HK-2 (cell line): ENCODE measurements at regions not wholly inside any gene's neighbourhood (a gene's known extent, or its start where the extent isn't known, plus 50 kb on each side); places are given as distances from the start of the nearest gene placed in this dataset.

Source experiments
- DNase-seq: peaks from one replicate; pipeline ENCODE4 v3.0.0-alpha.2; 2018; ENCODE audit not compliant: unreplicated experiment

DNA sequence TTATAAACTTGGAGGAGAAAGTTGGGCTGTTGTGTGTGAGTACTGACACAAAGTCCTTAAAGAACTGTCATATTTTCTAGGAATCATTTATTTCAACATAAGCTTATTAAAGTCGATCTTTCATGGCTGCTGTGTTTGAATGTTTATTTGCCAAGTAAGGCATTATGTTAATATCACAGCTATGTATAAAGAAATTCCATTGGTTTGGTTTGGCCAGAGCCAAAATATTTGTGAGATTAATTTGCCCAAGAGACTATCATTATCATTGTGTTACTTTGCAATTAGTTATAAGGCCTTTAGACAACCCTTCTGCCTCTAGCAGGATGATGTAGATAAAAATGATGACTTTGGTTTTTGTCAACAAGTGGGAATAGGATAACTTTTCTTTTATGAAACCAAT lies 240.6 kb upstream of the NT5C1B start:
- no peak for DNase-seq

DNA sequence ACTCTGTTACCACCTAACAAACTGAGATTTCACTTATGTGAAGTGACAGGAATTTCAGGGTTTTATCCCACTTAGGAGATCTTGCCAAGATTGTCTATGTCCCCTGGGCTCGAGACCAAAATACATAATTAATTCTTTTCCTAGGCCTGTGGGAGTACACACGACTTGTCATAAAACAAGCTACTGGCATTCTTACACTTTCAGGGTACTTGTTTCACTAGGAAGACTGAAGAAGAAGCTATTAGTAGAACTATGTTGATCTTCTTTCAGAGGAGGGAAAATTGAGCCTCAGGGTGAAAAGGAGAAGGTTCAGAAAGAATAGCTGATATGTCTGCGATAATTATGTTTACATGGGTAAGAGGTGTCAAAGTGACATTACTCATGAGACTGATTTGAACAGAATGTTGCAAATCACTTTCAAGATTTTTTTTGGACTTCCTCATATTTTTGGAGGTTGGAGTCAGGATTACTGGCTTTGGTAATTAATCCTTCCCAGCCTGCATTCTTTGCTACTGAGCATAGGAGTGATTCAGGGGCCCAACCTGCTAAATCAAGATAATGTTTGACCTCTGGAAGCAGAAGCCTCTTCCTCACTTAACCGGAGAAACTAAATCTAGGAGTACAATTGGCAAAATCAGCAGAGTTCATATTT lies 240.0 kb upstream of the NT5C1B start:
- no peak for DNase-seq

DNA sequence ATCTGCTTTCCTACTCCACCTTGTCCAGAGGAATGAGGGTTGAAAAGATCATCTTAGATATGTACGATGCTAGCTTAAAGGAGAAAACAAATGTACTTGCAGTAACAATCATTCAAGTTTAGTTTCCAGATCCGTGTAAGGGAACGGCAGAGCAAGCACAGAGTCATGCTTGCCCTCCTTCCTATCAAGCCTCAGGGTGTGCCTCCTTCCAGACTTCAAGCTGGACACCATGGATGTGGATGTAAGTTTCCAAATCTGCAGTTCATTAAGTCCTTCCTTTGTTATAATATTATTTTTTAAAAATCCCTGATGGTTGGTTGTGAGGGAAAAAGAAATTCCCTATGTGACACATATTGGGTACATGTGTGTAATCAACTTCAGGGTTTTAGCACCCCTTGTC lies 238.9 kb upstream of the NT5C1B start:
- DNase-seq: no peak

DNA sequence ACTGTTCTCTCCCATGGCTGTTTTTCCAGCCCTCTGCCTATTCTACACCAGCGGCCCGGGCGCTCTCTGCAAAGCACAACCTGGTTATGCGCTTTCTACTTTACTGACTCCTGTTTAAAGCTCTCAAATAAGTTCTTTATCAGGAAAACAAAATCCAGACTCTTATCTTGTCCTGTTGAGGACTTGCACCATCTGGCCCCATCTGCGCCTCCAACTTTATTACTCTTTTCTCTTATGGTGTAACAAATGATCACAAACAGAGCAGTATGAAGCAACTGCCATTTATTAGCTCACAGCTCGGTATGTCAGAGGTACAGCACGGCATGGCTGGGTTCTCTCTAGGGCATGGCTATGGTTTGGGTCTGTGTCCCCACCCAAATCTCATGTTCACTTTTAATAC lies 236.5 kb upstream of the NT5C1B start:
- no peak for DNase-seq

DNA sequence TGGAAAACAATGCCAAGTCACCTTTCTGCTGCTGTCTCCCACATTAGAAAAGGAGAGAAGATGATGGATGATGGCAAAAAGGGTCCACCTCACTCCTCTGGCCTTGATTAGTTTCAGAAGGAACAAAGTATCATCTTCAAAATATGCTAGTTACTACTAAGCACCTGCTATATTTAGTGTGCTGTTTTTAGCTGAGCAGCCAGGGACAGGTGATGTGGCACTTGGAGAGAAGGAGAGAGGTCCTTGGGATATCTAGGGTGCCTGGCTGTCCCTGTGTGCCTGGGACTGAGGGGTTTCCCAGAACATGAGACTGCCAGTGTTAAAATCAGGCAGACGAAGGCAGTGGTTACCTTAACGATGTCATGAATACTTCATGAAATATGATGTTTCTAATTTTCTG lies 235.5 kb upstream of the NT5C1B start:
- DNase-seq: no peak

DNA sequence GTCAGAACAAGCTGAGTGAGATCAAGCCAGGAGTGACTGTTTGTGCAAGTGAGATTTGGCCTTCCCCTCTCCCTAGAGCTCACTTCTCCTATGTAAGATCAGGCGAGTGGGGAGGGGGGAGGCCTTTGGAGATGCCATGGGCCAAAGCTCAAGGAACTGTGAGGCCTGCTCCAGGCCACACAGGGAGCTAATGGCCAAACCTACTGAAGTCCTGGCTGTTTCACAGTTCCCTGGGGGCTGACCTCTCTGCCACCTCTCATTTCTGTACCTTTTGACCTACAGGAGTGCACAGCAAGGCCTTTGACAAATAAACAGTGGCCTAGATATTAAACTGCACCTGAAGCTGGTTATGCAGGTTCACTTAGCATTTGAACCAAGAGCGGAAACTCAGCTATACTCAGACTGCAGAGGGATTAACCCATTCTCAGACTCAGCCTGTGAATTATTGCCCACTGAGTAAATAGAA lies 235.0 kb upstream of the NT5C1B start:
- DNase-seq: no peak

DNA sequence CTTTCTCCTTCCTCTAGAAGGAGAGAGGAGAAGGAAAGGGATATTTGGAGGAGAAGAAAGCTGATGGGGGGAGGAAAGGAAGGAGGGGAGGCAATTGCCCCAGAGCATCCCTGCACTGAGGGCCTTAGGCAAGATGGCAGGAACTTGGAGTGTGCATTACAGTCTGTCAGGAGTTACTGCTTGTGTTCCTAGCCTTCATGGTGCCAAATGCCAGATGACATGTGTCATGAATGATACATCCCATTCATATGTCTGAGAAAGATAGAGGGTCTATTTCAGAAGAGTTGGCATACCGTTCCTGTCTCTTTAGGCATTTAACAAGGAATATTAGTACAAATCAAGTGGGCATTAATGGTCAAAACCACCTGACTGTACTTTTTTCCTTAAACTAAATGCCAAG lies 232.1 kb upstream of the NT5C1B start:
- DNase-seq: no peak

DNA sequence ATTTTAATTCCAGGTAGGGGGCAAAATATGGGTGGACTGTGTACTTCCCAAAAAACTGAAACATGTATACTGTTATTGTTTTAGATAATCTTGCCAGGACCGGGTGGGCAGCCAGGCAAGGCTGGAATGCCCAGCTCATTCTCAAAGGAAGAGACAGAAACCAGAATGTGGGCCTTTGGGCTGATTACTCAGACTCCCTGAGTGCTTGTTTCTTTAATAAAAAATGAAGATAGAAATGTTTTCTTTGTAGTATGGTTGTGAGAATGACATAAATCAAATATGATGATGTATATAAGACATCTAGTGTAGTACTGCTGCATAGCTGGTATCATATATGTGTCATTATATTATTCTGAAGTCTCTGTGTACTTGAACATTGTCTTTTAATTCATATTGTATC lies 231.6 kb upstream of the NT5C1B start:
- no peak for DNase-seq

DNA sequence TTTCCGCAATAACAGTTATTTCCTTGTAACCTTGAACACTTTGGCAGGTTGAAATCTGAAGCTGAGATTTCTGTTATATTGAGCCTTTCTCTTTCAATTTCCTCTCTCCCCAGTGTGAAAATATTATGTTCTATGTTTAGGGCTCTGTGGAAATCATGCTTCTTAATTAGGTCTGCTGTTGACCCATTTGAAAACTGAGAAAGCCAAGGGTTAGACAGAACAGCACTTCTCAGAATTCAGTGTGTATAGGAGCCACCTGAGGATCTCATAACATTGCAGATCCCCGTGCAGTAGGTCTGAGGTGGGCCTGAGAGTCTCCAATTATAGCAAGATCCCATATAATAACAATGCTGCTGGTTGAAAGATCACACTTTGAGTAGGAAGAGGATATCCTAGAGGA lies 230.2 kb upstream of the NT5C1B start:
- DNase-seq: no peak

DNA sequence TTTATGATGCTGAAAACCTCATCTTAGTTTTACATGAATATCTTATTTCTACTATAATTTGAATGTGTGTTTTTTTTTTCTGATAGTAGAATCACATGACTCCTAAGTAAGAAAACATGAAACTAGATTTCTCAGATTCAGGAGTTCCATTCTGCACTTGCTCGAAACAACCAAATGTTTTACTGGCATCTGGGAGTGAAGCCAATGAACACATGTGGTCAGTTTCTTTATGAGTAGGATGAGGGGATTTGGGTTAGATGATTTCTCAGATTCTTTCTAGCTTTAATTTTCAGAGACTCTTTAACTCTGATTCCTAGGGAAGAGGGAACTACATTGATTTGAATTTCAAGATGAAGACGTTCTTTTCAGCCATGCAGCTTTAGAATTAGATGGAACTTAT lies 225.0 kb upstream of the NT5C1B start:
- DNase-seq: no peak

DNA sequence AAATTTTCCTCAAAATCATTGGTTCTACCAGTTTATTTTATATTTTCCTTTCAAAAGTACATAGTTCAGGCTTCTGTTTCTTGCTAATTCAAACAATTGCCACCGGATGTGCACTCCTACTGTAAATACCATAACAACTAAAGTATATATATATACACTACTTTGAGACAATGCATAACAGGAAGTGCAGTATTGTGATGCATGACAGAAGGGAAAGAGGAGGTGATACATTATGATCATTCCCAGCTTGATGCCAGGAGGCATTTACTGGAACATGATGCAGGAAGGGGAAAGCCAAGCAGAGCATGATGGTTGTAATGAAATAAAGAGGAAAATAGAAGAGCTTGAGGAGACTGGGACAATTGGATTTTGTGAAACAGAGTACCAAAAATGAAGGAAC lies 215.2 kb upstream of the NT5C1B start:
- DNase-seq: no peak

DNA sequence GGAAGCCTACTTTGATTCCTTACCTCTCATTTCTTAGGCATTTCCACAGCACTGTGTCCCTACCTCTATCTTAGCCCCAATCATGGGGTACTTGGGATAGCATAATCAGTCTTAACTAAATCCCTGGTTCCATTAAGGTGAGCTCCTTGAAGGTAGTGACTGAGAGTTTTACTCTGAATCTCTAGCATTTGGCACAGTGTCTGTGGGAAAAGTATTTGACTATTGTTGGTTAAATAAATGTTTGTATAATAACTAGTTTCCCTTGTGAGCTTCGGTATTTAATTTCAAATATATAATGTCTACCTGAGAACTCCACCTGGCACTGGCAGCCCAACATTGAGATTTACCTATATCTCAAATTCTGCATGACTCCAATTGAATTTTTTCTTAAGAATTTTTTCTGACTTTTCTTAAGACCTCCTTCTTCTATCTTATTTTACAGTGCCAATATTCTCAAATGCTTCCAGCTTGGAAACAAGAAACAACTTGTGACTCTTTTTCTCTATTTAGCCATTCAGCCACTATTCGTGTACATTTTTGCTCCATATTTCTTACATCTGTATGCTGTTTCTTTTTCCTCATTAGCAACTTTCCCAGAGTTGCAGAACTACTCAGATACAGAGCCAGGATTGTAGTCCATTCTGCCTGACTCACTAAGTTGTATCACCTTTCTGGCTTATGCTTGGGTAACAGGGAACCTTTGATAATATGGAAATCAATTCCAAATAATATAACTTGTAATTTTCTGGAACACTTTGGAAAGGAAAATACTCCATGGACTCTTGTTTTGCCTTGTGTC lies 214.0 kb upstream of the NT5C1B start:
- DNase-seq: no peak

DNA sequence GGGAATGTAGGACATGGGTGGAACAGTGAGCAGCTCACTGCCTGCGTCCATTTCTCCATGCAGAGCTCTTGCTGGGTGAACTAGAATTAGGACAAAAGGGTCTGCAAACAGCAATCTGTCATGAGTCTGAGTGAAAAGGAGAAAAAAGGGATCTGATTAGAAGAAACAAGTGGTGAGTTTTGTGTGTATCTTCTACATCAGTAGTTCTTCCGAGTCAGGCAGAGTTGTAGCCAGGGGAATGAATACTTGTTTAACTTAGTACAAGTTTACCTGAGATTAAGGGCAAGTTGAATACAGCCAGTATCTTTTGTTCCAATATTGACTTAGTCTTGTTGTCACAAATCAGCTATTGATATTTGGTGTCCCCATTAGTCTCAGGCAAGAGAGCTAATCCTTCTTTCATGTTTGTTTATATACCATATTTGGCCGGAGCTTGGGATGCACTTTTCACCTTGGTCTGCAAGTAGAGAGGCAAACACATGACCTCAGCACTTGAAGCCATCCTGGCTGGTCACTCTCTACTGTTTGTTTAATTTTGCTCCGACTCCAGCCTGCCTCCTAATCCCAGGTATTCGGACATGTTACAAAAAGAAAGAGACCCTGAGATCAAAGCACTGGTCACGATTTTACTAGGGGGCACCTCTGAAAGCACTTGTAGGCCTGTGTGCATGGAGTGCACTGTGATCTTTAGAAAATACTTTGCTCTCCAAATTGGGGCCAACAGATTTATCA lies 211.0 kb upstream of the NT5C1B start:
- no peak for DNase-seq

DNA sequence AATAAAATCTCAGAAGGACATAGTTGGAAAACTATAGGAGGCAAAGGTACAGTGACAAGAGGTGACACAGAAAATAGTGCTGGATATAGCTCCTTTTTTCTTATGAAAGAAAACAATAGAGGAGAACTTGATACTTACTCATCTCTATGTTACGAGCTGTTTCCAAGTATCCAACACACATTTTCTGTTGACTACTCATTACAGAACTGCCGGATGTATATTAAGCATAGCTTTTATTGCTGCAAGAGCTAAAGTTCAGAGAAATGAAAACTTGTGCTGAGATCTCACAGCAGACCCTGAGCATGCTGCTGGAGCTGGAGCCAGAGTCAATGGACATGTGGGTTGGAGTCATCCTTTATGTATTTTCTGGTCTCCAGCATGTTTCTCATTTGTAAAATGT lies 210.0 kb upstream of the NT5C1B start:
- DNase-seq: no peak

DNA sequence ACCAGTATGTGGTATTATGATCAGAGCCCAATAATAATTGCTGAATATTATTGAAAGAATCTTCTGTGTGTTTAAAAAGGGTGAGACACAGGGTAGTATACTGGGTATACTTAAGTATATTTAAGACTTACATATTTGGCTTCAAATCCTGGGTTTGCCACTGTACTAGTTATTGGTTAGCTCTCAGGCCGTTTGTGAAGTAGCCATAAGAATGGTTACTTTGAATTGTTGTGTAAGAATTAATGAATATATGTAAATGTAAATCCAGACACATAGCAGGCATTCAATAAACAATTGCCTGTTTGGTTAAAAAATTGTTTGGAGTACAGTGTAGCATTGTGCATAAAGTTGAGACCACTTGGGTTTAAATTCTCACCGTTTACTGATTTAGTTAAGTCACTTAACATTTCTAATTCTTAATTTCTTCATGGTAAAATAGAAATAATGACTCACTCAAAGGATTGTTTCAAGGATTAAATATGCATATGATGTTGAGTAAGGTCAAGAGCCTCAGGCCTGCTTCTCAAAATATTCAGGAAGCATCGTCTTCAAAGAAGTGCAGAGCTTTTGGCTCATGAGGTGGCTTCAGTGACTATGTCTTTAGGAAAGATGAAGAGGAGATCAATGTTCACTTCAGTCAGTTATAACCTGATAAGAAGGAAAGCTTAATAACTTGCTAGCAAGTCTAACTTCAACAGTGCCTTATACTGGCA lies 207.9 kb upstream of the NT5C1B start:
- DNase-seq: no peak

DNA sequence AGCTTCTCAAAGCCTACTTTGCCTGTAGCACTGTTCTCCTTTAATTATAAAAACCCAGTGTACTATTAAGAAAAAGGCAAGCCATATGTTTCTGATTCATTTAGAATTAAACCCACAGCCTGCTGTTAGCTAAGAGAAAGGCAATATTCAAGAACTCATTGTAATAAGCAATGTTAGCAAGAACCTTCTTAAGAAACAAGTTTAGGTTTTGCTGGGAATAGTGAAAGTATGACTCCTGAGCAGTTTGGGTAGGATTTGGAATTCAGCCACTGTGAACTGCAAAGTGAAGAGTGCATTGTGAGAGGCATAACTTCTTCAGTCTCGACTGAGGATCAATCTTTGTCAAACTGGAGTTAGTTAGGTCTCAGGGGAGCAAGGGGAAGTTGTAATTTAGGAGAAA lies 206.5 kb upstream of the NT5C1B start:
- DNase-seq: no peak

DNA sequence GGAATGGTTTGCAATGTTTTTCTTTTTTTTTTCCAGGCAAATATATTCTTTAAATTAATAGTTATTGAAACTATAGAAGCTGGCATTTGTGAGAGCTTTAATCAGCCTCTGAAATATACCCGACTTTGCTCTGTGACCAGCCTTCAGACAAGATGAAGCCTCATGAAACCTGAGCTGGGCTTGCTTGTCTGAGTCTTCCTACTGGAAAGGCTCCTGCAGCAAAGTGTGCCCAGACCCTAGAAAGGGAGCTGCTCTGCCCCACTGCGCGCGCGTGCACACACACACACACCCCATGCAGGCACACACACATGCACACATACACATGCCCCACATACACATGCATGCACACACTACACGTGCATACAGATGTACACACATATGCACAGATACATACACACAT lies 203.3 kb upstream of the NT5C1B start:
- DNase-seq: no peak

DNA sequence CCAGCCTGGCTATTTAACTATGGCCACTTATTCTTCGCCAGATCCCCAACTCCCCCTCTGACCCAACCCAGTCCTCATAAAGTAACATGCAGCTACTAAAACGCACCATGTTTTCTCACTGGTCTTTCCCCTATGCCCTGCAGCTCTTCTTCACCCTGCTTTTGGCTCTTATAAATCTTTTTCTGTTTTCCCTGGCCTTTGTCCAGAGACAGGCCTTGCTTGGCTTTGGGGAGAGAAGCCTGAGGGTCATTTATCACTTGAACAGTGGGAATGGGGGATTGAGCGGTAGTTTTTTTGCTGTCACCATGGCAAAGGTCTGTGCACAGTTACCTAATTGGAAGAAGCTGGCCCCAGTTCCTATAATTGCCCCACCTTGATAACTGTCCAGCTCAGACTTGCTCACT lies 202.9 kb upstream of the NT5C1B start:
- DNase-seq: no peak

DNA sequence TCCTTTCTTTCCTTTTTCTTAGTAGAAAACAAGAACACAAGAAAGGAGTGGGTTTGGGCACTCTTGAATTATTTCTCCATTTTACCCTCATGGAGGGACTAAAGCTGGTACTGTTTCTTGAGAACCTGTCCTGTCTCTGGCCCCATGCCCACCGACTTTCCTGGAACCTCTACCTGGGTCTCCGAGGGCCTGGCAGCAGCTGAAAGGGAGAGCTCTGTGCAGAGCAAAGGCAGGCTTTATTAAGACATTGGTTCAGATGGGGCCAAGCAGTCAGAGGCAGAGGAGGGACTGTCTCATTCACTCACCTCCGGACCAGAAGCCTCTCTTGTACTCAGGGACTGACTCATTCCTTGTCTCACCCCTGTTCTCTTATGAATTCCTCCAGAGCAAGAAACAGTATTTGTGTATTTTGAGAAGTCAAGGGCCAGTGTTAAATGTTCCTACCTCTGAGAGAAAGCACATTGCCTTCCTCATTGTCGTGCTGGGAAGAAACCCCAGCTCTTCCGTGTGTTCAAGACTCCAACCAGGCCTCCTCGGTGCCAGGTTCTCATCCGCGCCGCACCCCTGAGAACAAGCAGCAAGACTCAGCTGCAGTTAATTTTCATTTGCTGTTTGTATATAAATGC lies 201.9 kb upstream of the NT5C1B start:
- no peak for DNase-seq

DNA sequence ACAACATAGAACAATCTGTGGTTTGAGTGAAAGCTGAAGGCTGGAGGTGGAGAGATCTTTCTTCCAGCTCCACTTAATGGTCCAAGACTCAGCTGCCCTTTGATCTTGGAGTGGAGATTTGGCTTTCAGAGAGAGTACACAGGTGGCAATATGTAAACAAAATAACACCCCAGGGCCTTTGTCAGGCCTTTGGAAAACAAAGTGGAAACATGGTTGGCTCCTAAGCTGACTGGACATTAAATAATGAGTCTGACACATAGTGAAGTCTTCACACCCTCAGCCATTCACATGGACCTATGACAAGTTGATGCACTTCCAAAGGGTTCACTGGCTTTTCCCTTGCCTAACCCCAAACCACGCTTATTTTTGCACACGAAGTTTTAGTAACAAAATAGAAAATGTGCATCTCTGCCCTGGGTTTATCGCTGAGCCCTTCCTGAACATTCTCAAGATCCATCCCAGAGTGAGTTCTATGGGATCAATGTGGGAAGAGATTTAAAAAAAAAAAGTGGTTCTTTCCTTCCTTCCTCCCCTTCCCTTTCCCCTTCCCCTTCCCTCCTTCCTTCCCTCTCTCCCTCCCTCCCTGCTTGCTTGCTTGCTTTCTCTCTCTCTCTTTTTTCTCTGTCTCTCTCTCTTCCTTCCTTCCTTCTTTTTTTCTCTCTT lies 201.3 kb upstream of the NT5C1B start:
- no peak for DNase-seq

DNA sequence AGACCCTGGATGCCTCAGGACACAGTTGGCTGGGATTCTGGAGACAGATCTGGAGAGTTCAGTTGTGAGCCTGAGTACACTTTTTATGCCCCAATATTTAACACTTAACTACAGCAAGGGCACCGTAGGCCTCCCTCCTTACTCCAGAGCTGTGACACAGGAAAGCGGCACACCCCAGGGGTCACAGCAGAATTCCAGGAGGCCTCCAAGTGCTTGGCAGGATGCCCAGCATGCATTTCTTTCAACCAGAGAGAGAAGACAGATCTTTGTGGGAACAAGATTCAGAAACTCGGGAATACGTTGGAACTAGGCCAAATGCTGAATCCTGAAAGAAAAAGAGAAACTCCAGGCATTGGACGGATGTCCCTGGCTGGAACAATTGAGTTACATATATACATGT lies 199.2 kb upstream of the NT5C1B start:
- peak; percentile 19 for DNase-seq
